Fibroblast of lung (primary cell): ENCODE measurements at regions not wholly inside any gene's neighbourhood (a gene's known extent, or its start where the extent isn't known, plus 50 kb on each side); places are given as distances from the start of the nearest gene placed in this dataset.

ENCODE experiments used
- DNase-seq, 2 donors: peaks; one replicate each; pipeline versions ENCODE4 v3.0.0 to v3.0.0-alpha.2; 2010; ENCODE audit warnings: low read depth in 2 of 2
- H2AFZ ChIP-seq: 2 replicates; pipeline ENCODE4 v1.5.1; 2012; ENCODE audit warnings: low read length, control low read depth, inconsistent platforms
- H3K27ac ChIP-seq: 2 replicates; pipeline ENCODE4 v1.5.1; 2011; ENCODE audit warnings: low read length, control low read depth; ENCODE audit not compliant: insufficient read depth
- H3K27me3 ChIP-seq: 2 replicates; pipeline ENCODE4 v1.5.1; 2011; ENCODE audit warnings: mild to moderate bottlenecking, low read length; ENCODE audit not compliant: control insufficient read depth, insufficient read depth
- H3K36me3 ChIP-seq: 2 replicates; pipeline ENCODE4 v1.5.1; 2011; ENCODE audit warnings: low read length; ENCODE audit not compliant: control insufficient read depth, insufficient read depth
- H3K4me1 ChIP-seq: 2 replicates; pipeline ENCODE4 v1.5.1; 2011; ENCODE audit warnings: low read length; ENCODE audit not compliant: control insufficient read depth, insufficient read depth; ENCODE audit errors: extremely low read depth
- H3K4me2 ChIP-seq: 2 replicates; pipeline ENCODE4 v1.5.1; 2011; ENCODE audit warnings: low read length, control low read depth; ENCODE audit not compliant: insufficient read depth; ENCODE audit errors: extremely low read depth
- H3K4me3 ChIP-seq, 4 experiments: fragments of 200-600 bp in 1 of 4; sonication (generic) in 1 of 4; replicated peaks in 1 of 4; 2 replicates each; pipeline ENCODE4 v1.5.1; 2011 to 2016; ENCODE audit warnings: low read length in 4 of 4, low read depth in 3 of 4, mild to moderate bottlenecking in 3 of 4, control low read depth in 2 of 4, inconsistent platforms in 1 of 4, mixed read lengths in 1 of 4; ENCODE audit not compliant: insufficient read depth in 1 of 4; ENCODE audit errors: control extremely low read depth in 1 of 4
- H3K79me2 ChIP-seq: 2 replicates; pipeline ENCODE4 v1.5.1; 2012; ENCODE audit warnings: mild to moderate bottlenecking, low read length, inconsistent platforms; ENCODE audit not compliant: control insufficient read depth, insufficient read depth
- H3K9ac ChIP-seq: 2 replicates; pipeline ENCODE4 v1.5.1; 2011; ENCODE audit warnings: mild to moderate bottlenecking, low read length, control low read depth; ENCODE audit not compliant: insufficient read depth
- H3K9me3 ChIP-seq: 2 replicates; pipeline ENCODE4 v1.5.1; 2012; ENCODE audit warnings: low read depth, low read length; ENCODE audit not compliant: control insufficient read depth, insufficient read depth
- H4K20me1 ChIP-seq: 2 replicates; pipeline ENCODE4 v1.5.1; 2011; ENCODE audit warnings: low read length; ENCODE audit not compliant: control insufficient read depth, insufficient read depth; ENCODE audit errors: extremely low read depth
- CTCF ChIP-seq, 2 donors: IDR thresholded peaks in 1 of 2; conservative IDR thresholded peaks in 1 of 2; 1 replicate in 1 of 2; 2 replicates in 1 of 2; pipeline ENCODE4 v1.5.1; 2011 to 2012; ENCODE audit warnings: low read length in 2 of 2, control low read depth in 1 of 2, inconsistent platforms in 1 of 2, low read depth in 1 of 2, mild to moderate bottlenecking in 1 of 2
- EZH2 ChIP-seq: IDR thresholded peaks from 2 replicates; pipeline ENCODE4 v1.5.1; 2012; ENCODE audit warnings: low read length, control low read depth, mild to moderate bottlenecking; ENCODE audit errors: missing control alignments

GRCh38 chr4:137707626-137708025, 175.3 kb upstream of the PCDH18 start:
- Histone ChIP-seq H3K4me1 (peaks cover 6% of the 10 kb centered on the region), H3K36me3 (no peaks in the 10 kb centered on the region), H3K4me2 (no peak overlapping the region), H3K27me3 (no peaks in the 10 kb centered on the region), H3K9me3 (no peaks in the 10 kb centered on the region), H3K9ac (no peak overlapping the region), H4K20me1 (no peaks in the 10 kb centered on the region), H3K4me3 (no peak overlapping the region), H3K27ac (no peak overlapping the region), H2AFZ (no peak overlapping the region), H3K79me2 (no peaks in the 10 kb centered on the region)
- TF ChIP-seq EZH2 (no peak), CTCF (conservative IDR thresholded peaks at IDR 0.05 in 1 of 2, IDR thresholded peaks at IDR 0.05 in 1 of 2; ENCODE audit: low read depth in 1 of 2, low read length in 2 of 2) (no peak)
- DNase-seq, result peak; percentile 60 to 72

- peaks cover 6% of the 10 kb centered on the region for H3K4me1 ChIP-seq
- H3K79me2 ChIP-seq, result no peaks in the 10 kb centered on the region
- no peak for TF ChIP-seq CTCF (conservative IDR thresholded peaks at IDR 0.05 in 1 of 2, IDR thresholded peaks at IDR 0.05 in 1 of 2; ENCODE audit: low read depth in 1 of 2, low read length in 2 of 2)
- no peak for TF ChIP-seq EZH2
- H3K4me3 ChIP-seq, result no peak overlapping the region
- no peaks in the 10 kb centered on the region for H3K27me3 ChIP-seq
- no peak overlapping the region for H2AFZ ChIP-seq
- DNase-seq, result peak in 1 of 2 donors; percentile 39
- H3K36me3 ChIP-seq, result no peaks in the 10 kb centered on the region
- H3K9me3 ChIP-seq, result no peaks in the 10 kb centered on the region
- no peak overlapping the region for H3K27ac ChIP-seq
- H3K4me2 ChIP-seq, result no peak overlapping the region
- no peaks in the 10 kb centered on the region for H4K20me1 ChIP-seq
- H3K9ac ChIP-seq, result no peak overlapping the region
Measured at GRCh38 chr4:137707102-137707620, 174.9 kb upstream of the PCDH18 start.

- no peak overlapping the region for H2AFZ ChIP-seq
- peak overlapping the region; percentile 62 for H3K27ac ChIP-seq
- H3K27me3 ChIP-seq, result no peaks in the 10 kb centered on the region
- H3K79me2 ChIP-seq, result no peaks in the 10 kb centered on the region
- TF ChIP-seq EZH2, result no peak
- no peak for TF ChIP-seq CTCF (conservative IDR thresholded peaks at IDR 0.05 in 1 of 2, IDR thresholded peaks at IDR 0.05 in 1 of 2; ENCODE audit: low read depth in 1 of 2, low read length in 2 of 2)
- no peak overlapping the region for H3K9ac ChIP-seq
- H3K36me3 ChIP-seq, result no peaks in the 10 kb centered on the region
- H3K4me3 ChIP-seq, result no peak overlapping the region
- DNase-seq, result peak; percentile 84 to 98
- H4K20me1 ChIP-seq, result no peaks in the 10 kb centered on the region
- H3K4me2 ChIP-seq, result peak overlapping the region; percentile 40
- no peaks in the 10 kb centered on the region for H3K9me3 ChIP-seq
- peaks cover 6% of the 10 kb centered on the region for H3K4me1 ChIP-seq
Measured at GRCh38 chr4:137705171-137705783, 173.0 kb upstream of the PCDH18 start.
